ENCODE measurements at regions not wholly inside any gene's neighbourhood (a gene's known extent, or its start where the extent isn't known, plus 50 kb on each side); places are given as distances from the start of the nearest gene placed in this dataset.

GRCh38 chr4:12791536-12791935 lies 692.6 kb downstream of the RAB28 start:
- Histone ChIP-seq H3K27me3 (no peaks in the 10 kb centered on the region), H3K4me1 (no peaks in the 10 kb centered on the region), H3K27ac (no peak overlapping the region), H3K36me3 (no peaks in the 10 kb centered on the region), H3K9me3 (no peaks in the 10 kb centered on the region), H3K4me3 (no peak overlapping the region)
- ATAC-seq (no peak), DNase-seq (no peak)
- TF ChIP-seq POLR2A (IDR thresholded peaks at IDR 0.05) (no peak), CTCF (IDR thresholded peaks at IDR 0.05 in 4 of 5, conservative IDR thresholded peaks at IDR 0.05 in 1 of 5) (no peak)
- in situ Hi-C loops (cut with MboI; ENCODE audit: low sequenced_read_pairs in 4 of 4): no loop called here
- intact Hi-C loops (cut with DNase I; ENCODE audit: low total_unique reads): loop anchor here (10.0 kb wide), 1 partner anchor 1363 kb away; no protein-coding TSS in a partner anchor

GRCh38 chr4:12787261-12787660 lies 696.9 kb downstream of the RAB28 start:
- intact Hi-C loops (cut with DNase I; ENCODE audit: low total_unique reads) (no loop called here), in situ Hi-C loops (cut with MboI; ENCODE audit: low sequenced_read_pairs in 4 of 4) (no loop called here)
- no peak overlapping the region for H3K4me3 ChIP-seq
- no peaks in the 10 kb centered on the region for H3K9me3 ChIP-seq
- no peaks in the 10 kb centered on the region for H3K36me3 ChIP-seq
- TF ChIP-seq CTCF (IDR thresholded peaks at IDR 0.05 in 4 of 5, conservative IDR thresholded peaks at IDR 0.05 in 1 of 5): no peak
- TF ChIP-seq POLR2A (IDR thresholded peaks at IDR 0.05): no peak
- no peaks in the 10 kb centered on the region for H3K27me3 ChIP-seq
- DNase-seq (no peak), ATAC-seq (no peak)
- H3K27ac ChIP-seq: no peak overlapping the region
- H3K4me1 ChIP-seq: no peaks in the 10 kb centered on the region

- in situ Hi-C loops (cut with MboI; ENCODE audit: low sequenced_read_pairs in 4 of 4) (no loop called here), intact Hi-C loops (cut with DNase I; ENCODE audit: low total_unique reads) (no loop called here)
- Histone ChIP-seq H3K4me3 (no peak overlapping the region), H3K9me3 (no peaks in the 10 kb centered on the region), H3K4me1 (no peaks in the 10 kb centered on the region), H3K27ac (no peak overlapping the region), H3K36me3 (no peaks in the 10 kb centered on the region), H3K27me3 (no peaks in the 10 kb centered on the region)
- TF ChIP-seq CTCF (IDR thresholded peaks at IDR 0.05 in 4 of 5, conservative IDR thresholded peaks at IDR 0.05 in 1 of 5) (no peak), POLR2A (IDR thresholded peaks at IDR 0.05) (no peak)
- no peak for ATAC-seq
- DNase-seq: no peak
These were observed 705.4 kb downstream of the RAB28 start for GRCh38 chr4:12778706-12779105.

GRCh38 chr4:12778191-12778590 lies 705.9 kb downstream of the RAB28 start:
- intact Hi-C loops (cut with DNase I; ENCODE audit: low total_unique reads) (no loop called here), in situ Hi-C loops (cut with MboI; ENCODE audit: low sequenced_read_pairs in 4 of 4) (no loop called here)
- H3K36me3 ChIP-seq: no peaks in the 10 kb centered on the region
- ATAC-seq (no peak), DNase-seq (no peak)
- no peak for TF ChIP-seq CTCF (IDR thresholded peaks at IDR 0.05 in 4 of 5, conservative IDR thresholded peaks at IDR 0.05 in 1 of 5)
- no peak for TF ChIP-seq POLR2A (IDR thresholded peaks at IDR 0.05)
- no peaks in the 10 kb centered on the region for H3K27me3 ChIP-seq
- H3K27ac ChIP-seq: no peak overlapping the region
- no peaks in the 10 kb centered on the region for H3K9me3 ChIP-seq
- H3K4me3 ChIP-seq: no peak overlapping the region
- H3K4me1 ChIP-seq: no peaks in the 10 kb centered on the region

- H3K4me3 ChIP-seq: no peak overlapping the region
- no peak overlapping the region for H3K27ac ChIP-seq
- ATAC-seq (no peak), DNase-seq (no peak)
- H3K36me3 ChIP-seq: no peaks in the 10 kb centered on the region
- H3K27me3 ChIP-seq: no peaks in the 10 kb centered on the region
- intact Hi-C loops (cut with DNase I; ENCODE audit: low total_unique reads) (no loop called here), in situ Hi-C loops (cut with MboI; ENCODE audit: low sequenced_read_pairs in 4 of 4) (no loop called here)
- no peaks in the 10 kb centered on the region for H3K4me1 ChIP-seq
- no peak for TF ChIP-seq POLR2A (IDR thresholded peaks at IDR 0.05)
- TF ChIP-seq CTCF (IDR thresholded peaks at IDR 0.05 in 4 of 5, conservative IDR thresholded peaks at IDR 0.05 in 1 of 5): no peak
- H3K9me3 ChIP-seq: no peaks in the 10 kb centered on the region
These were observed 713.8 kb downstream of the RAB28 start for GRCh38 chr4:12770351-12770750.
